Kasumi-1 (cell line): ENCODE measurements at regions not wholly inside any gene's neighbourhood (a gene's known extent, or its start where the extent isn't known, plus 50 kb on each side); places are given as distances from the start of the nearest gene placed in this dataset.
A peak's percentile ranks its signal among the peaks of the same experiment; 100 is the strongest.
"Not testable (repeated sequence)": the region's sequence is repeated elsewhere in the genome, so short reads cannot be mapped to it uniquely, and the experiment has no call there.

Experiments
- DNase-seq, 2 experiments: peaks; one replicate each; lab custom pipeline; 2025; lab: John Stamatoyannopoulos, UW

- no peak for DNase-seq
Observed at GRCh38 chr15:88995449-88995848, 82.3 kb upstream of the MFGE8 start.

- DNase-seq, result no peak
Observed at GRCh38 chr15:88997531-88997930, 84.4 kb upstream of the MFGE8 start.

- DNase-seq, result no peak
Observed at GRCh38 chr15:88998980-88999713, 86.0 kb upstream of the MFGE8 start.

- DNase-seq, result not testable (repeated sequence)
Observed at GRCh38 chr15:89001708-89002275, 86.5 kb upstream of the ABHD2 start.

- no peak for DNase-seq
Observed at GRCh38 chr15:89002281-89002761, 85.9 kb upstream of the ABHD2 start.

- no peak for DNase-seq
Observed at GRCh38 chr15:89002830-89003229, 85.4 kb upstream of the ABHD2 start.

- peak; percentile 25 to 36 for DNase-seq
Observed at GRCh38 chr15:89003865-89004725, 84.2 kb upstream of the ABHD2 start.

GRCh38 chr15:89004726-89005030, 83.6 kb upstream of the ABHD2 start:
- no peak for DNase-seq

GRCh38 chr15:89007527-89007926, 80.7 kb upstream of the ABHD2 start:
- DNase-seq, result not testable (repeated sequence)

- no peak for DNase-seq
Observed at GRCh38 chr15:89007989-89008388, 80.3 kb upstream of the ABHD2 start.

- DNase-seq, result no peak
Observed at GRCh38 chr15:89009080-89009479, 79.2 kb upstream of the ABHD2 start.

- no peak for DNase-seq
Observed at GRCh38 chr15:89015412-89016097, 72.7 kb upstream of the ABHD2 start.

GRCh38 chr15:89016549-89017041, 71.7 kb upstream of the ABHD2 start:
- no peak for DNase-seq

GRCh38 chr15:89017370-89018066, 70.7 kb upstream of the ABHD2 start:
- DNase-seq, result peak; percentile 67 to 78

GRCh38 chr15:89018207-89018606, 70.0 kb upstream of the ABHD2 start:
- no peak for DNase-seq

- DNase-seq, result peak in 1 of 2 experiments; percentile 9
Observed at GRCh38 chr15:89019436-89019835, 68.8 kb upstream of the ABHD2 start.

GRCh38 chr15:89021224-89021623, 67.0 kb upstream of the ABHD2 start:
- DNase-seq, result peak; percentile 11 to 32

GRCh38 chr15:89021886-89022285, 66.4 kb upstream of the ABHD2 start:
- DNase-seq, result not testable (repeated sequence)

- DNase-seq, result no peak
Observed at GRCh38 chr15:89023311-89023961, 64.8 kb upstream of the ABHD2 start.

GRCh38 chr15:89024418-89024817, 63.8 kb upstream of the ABHD2 start:
- no peak for DNase-seq

- DNase-seq, result no peak
Observed at GRCh38 chr15:89026167-89026566, 62.1 kb upstream of the ABHD2 start.
